ENCODE measurements at regions not wholly inside any gene's neighbourhood (a gene's known extent, or its start where the extent isn't known, plus 50 kb on each side); places are given as distances from the start of the nearest gene placed in this dataset.

- DNase-seq, result no peak
Measured at GRCh38 chr12:16949871-16950667, 344.1 kb upstream of the LMO3 start.

- no peak for DNase-seq
Measured at GRCh38 chr12:16949371-16949770, 343.4 kb upstream of the LMO3 start.

- no peak for DNase-seq
Measured at GRCh38 chr12:16946704-16947103, 340.7 kb upstream of the LMO3 start.

- peak; percentile 62 for DNase-seq
Measured at GRCh38 chr12:16939871-16940306, 333.9 kb upstream of the LMO3 start.

- no peak for DNase-seq
Measured at GRCh38 chr12:16927259-16927658, 321.3 kb upstream of the LMO3 start.

- no peak for DNase-seq
Measured at GRCh38 chr12:16920451-16920850, 314.5 kb upstream of the LMO3 start.

- no peak for DNase-seq
Measured at GRCh38 chr12:16919551-16919950, 313.6 kb upstream of the LMO3 start.

- no peak for DNase-seq
Measured at GRCh38 chr12:16914853-16915252, 308.9 kb upstream of the LMO3 start.

- DNase-seq, result no peak
Measured at GRCh38 chr12:16913832-16914490, 308.0 kb upstream of the LMO3 start.

- DNase-seq, result no peak
Measured at GRCh38 chr12:16901946-16902345, 296.0 kb upstream of the LMO3 start.

GRCh38 chr12:16893426-16893825, 287.5 kb upstream of the LMO3 start:
- DNase-seq, result no peak

- DNase-seq, result no peak
Measured at GRCh38 chr12:16891673-16892072, 285.7 kb upstream of the LMO3 start.

GRCh38 chr12:16884819-16885218, 278.9 kb upstream of the LMO3 start:
- DNase-seq, result no peak

GRCh38 chr12:16884056-16884455, 278.1 kb upstream of the LMO3 start:
- DNase-seq, result no peak

GRCh38 chr12:16881986-16882570, 276.1 kb upstream of the LMO3 start:
- DNase-seq, result no peak

- DNase-seq, result peak; percentile 57
Measured at GRCh38 chr12:16880864-16881285, 274.9 kb upstream of the LMO3 start.

GRCh38 chr12:16870845-16871244, 264.9 kb upstream of the LMO3 start:
- no peak for DNase-seq

- no peak for DNase-seq
Measured at GRCh38 chr12:16863742-16864141, 257.8 kb upstream of the LMO3 start.

- no peak for DNase-seq
Measured at GRCh38 chr12:16857456-16857923, 251.5 kb upstream of the LMO3 start.

- DNase-seq, result no peak
Measured at GRCh38 chr12:16854465-16854864, 248.5 kb upstream of the LMO3 start.

- no peak for DNase-seq
Measured at GRCh38 chr12:16849473-16849872, 243.5 kb upstream of the LMO3 start.

- DNase-seq, result no peak
Measured at GRCh38 chr12:16844875-16845274, 238.9 kb upstream of the LMO3 start.

GRCh38 chr12:16833376-16834015, 227.5 kb upstream of the LMO3 start:
- no peak for DNase-seq
